GM18861 (cell line): ENCODE measurements at regions not wholly inside any gene's neighbourhood (a gene's known extent, or its start where the extent isn't known, plus 50 kb on each side); places are given as distances from the start of the nearest gene placed in this dataset.

Experiments used
- ATAC-seq: cut with Tn5 transposase; IDR thresholded peaks from one replicate; pipeline ENCODE4 v1.9.1; 2021; ENCODE audit not compliant: unreplicated experiment

GRCh38 chr2:20150110-20150706, 74.7 kb downstream of the SDC1 start:
- no peak for ATAC-seq

- ATAC-seq, result no peak
Observed at GRCh38 chr2:20149703-20150030, 75.3 kb downstream of the SDC1 start.

GRCh38 chr2:20148923-20149702, 75.8 kb downstream of the SDC1 start:
- no peak for ATAC-seq

- ATAC-seq, result no peak
Observed at GRCh38 chr2:20148426-20148922, 76.5 kb downstream of the SDC1 start.

- ATAC-seq, result no peak
Observed at GRCh38 chr2:20147351-20147750, 77.6 kb downstream of the SDC1 start.

- ATAC-seq, result no peak
Observed at GRCh38 chr2:20146401-20146800, 78.5 kb downstream of the SDC1 start.

- peak; percentile 78 for ATAC-seq
Observed at GRCh38 chr2:20145497-20146193, 79.3 kb downstream of the SDC1 start.

- ATAC-seq, result no peak
Observed at GRCh38 chr2:20144861-20145260, 80.1 kb downstream of the SDC1 start.

- no peak for ATAC-seq
Observed at GRCh38 chr2:20144196-20144595, 80.7 kb downstream of the SDC1 start.

- ATAC-seq, result no peak
Observed at GRCh38 chr2:20143263-20143662, 81.7 kb downstream of the SDC1 start.

- no peak for ATAC-seq
Observed at GRCh38 chr2:20141806-20142205, 83.1 kb downstream of the SDC1 start.

- no peak for ATAC-seq
Observed at GRCh38 chr2:20141056-20141762, 83.7 kb downstream of the SDC1 start.

- no peak for ATAC-seq
Observed at GRCh38 chr2:20140321-20141055, 84.4 kb downstream of the SDC1 start.

- ATAC-seq, result no peak
Observed at GRCh38 chr2:20139407-20140172, 85.3 kb downstream of the SDC1 start.

- no peak for ATAC-seq
Observed at GRCh38 chr2:20138696-20139095, 86.2 kb downstream of the SDC1 start.

GRCh38 chr2:20137884-20138283, 86.5 kb upstream of the LAPTM4A start:
- ATAC-seq, result no peak

- no peak for ATAC-seq
Observed at GRCh38 chr2:20137131-20137571, 85.7 kb upstream of the LAPTM4A start.

GRCh38 chr2:20136149-20136548, 84.7 kb upstream of the LAPTM4A start:
- no peak for ATAC-seq

GRCh38 chr2:20135631-20136050, 84.2 kb upstream of the LAPTM4A start:
- no peak for ATAC-seq

- no peak for ATAC-seq
Observed at GRCh38 chr2:20132990-20133535, 81.6 kb upstream of the LAPTM4A start.
